ENCODE measurements at regions not wholly inside any gene's neighbourhood (a gene's known extent, or its start where the extent isn't known, plus 50 kb on each side); places are given as distances from the start of the nearest gene placed in this dataset.

DNA sequence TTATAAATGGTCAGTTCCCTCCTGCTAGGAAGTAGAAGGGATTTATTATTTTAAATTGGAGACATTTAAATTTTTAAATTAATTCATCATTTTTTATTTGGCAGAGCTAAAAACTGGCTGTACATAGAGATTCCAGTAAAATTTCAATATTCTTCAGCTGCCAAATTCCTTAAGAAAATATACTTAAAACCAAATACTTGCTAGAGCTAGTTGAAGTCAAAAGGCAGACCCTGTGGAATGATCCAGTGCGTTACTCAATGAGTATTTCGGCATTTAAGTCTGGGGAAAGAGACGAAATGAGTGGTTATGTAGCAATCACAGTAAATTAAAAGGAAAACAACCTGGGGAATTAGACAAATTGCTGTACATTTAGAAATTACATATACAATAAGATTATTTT, 1104.7 kb downstream of the SLC6A15 start:
- ATAC-seq (no peak), DNase-seq (no peak)
- intact Hi-C loops (cut with DNase I): no loop called here
- H3K4me3 ChIP-seq: no peak overlapping the region
- no peaks in the 10 kb centered on the region for H3K27me3 ChIP-seq (ENCODE audit: low read depth)
- H3K27ac ChIP-seq: no peak overlapping the region
- no peaks in the 10 kb centered on the region for H3K9me3 ChIP-seq
- no peaks in the 10 kb centered on the region for H3K36me3 ChIP-seq
- TF ChIP-seq, protein P1, sequence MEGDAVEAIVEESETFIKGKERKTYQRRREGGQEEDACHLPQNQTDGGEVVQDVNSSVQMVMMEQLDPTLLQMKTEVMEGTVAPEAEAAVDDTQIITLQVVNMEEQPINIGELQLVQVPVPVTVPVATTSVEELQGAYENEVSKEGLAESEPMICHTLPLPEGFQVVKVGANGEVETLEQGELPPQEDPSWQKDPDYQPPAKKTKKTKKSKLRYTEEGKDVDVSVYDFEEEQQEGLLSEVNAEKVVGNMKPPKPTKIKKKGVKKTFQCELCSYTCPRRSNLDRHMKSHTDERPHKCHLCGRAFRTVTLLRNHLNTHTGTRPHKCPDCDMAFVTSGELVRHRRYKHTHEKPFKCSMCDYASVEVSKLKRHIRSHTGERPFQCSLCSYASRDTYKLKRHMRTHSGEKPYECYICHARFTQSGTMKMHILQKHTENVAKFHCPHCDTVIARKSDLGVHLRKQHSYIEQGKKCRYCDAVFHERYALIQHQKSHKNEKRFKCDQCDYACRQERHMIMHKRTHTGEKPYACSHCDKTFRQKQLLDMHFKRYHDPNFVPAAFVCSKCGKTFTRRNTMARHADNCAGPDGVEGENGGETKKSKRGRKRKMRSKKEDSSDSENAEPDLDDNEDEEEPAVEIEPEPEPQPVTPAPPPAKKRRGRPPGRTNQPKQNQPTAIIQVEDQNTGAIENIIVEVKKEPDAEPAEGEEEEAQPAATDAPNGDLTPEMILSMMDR (IDR thresholded peaks at IDR 0.05): no peak
- no peaks in the 10 kb centered on the region for H3K4me1 ChIP-seq

DNA sequence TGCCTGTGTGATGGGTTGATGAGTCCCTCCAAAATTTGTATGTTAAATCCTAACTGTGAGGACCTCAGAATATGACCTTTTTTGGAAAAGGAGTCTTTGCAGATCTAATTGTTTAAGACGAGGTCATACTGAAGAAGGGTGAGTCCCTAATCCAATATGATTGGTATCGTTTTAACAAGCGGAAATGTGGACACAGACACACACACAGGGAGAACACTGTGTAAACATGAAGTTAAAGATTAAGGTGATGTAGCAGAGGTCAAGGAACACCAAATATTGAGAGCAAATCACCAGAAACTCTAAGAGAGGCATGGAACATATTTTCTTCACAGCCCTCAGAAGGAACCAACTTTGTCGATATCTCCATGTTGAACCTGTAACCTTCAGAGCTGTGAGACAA, 1106.7 kb downstream of the SLC6A15 start:
- intact Hi-C loops (cut with DNase I): no loop called here
- Histone ChIP-seq H3K27ac (no peak overlapping the region), H3K4me3 (no peak overlapping the region), H3K36me3 (no peaks in the 10 kb centered on the region), H3K4me1 (no peaks in the 10 kb centered on the region), H3K27me3 (ENCODE audit: low read depth) (no peaks in the 10 kb centered on the region), H3K9me3 (no peaks in the 10 kb centered on the region)
- ATAC-seq (no peak), DNase-seq (no peak)
- TF ChIP-seq, protein P1 (IDR thresholded peaks at IDR 0.05): no peak

- intact Hi-C loops (cut with DNase I): no loop called here
- no peaks in the 10 kb centered on the region for H3K36me3 ChIP-seq
- TF ChIP-seq, protein P1 (IDR thresholded peaks at IDR 0.05): no peak
- no peak for DNase-seq
- no peaks in the 10 kb centered on the region for H3K4me1 ChIP-seq
- H3K27ac ChIP-seq: no peak overlapping the region
- H3K27me3 ChIP-seq (ENCODE audit: low read depth): no peaks in the 10 kb centered on the region
- no peaks in the 10 kb centered on the region for H3K9me3 ChIP-seq
- no peak overlapping the region for H3K4me3 ChIP-seq
- no peak for ATAC-seq
These were observed 1107.3 kb downstream of the SLC6A15 start for GRCh38 chr12:83805156-83805772.

DNA sequence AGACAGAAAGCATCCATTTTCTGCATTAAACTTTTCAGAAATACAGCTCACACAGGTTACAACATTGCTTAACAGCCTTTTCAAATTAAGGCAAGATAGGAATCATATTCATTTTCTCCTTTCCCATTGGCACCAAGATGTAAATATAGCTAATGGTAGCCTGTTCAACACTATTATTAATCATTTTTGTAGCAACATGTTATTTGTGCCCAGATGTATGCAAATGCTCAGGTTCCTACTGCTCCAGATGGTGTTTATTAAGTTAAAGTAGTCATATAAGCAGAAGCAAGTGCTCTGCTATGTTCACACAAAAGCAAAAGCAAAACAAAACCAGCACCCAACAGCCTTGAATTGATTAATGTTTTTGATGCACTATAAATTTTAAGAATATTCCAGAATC, 1110.6 kb downstream of the SLC6A15 start:
- DNase-seq: no peak
- TF ChIP-seq, protein P1 (IDR thresholded peaks at IDR 0.05): no peak
- H3K9me3 ChIP-seq: no peaks in the 10 kb centered on the region
- no peaks in the 10 kb centered on the region for H3K4me1 ChIP-seq
- intact Hi-C loops (cut with DNase I): no loop called here
- no peaks in the 10 kb centered on the region for H3K36me3 ChIP-seq
- H3K27me3 ChIP-seq (ENCODE audit: low read depth): no peaks in the 10 kb centered on the region
- ATAC-seq: no peak
- no peak overlapping the region for H3K27ac ChIP-seq
- H3K4me3 ChIP-seq: no peak overlapping the region

GRCh38 chr12:83800022-83800421, 1112.6 kb downstream of the SLC6A15 start:
- no peak overlapping the region for H3K27ac ChIP-seq
- DNase-seq: no peak
- H3K4me1 ChIP-seq: no peaks in the 10 kb centered on the region
- TF ChIP-seq, protein P1 (IDR thresholded peaks at IDR 0.05): no peak
- H3K9me3 ChIP-seq: no peaks in the 10 kb centered on the region
- intact Hi-C loops (cut with DNase I): no loop called here
- no peak for ATAC-seq
- H3K36me3 ChIP-seq: no peaks in the 10 kb centered on the region
- no peaks in the 10 kb centered on the region for H3K27me3 ChIP-seq (ENCODE audit: low read depth)
- H3K4me3 ChIP-seq: no peak overlapping the region

Data from lower lobe of right lung (tissue), 2 donors.